Mesothelial cell of epicardium (in vitro differentiated cells): ENCODE measurements at regions not wholly inside any gene's neighbourhood (a gene's known extent, or its start where the extent isn't known, plus 50 kb on each side); places are given as distances from the start of the nearest gene placed in this dataset.
"Not testable (repeated sequence)": the region's sequence is repeated elsewhere in the genome, so short reads cannot be mapped to it uniquely, and the experiment has no call there.

ENCODE experiments used
- DNase-seq, 2 experiments: peaks; one replicate each; pipeline ENCODE4 v3.0.0; 2021; ENCODE audit warnings: low spot score in 2 of 2; ENCODE audit not compliant: unreplicated experiment in 2 of 2
- H3K27ac Mint-ChIP-seq: 2 replicates; pipeline ENCODE4 v1.8.0; 2021; ENCODE audit warnings: mixed read lengths
- H3K27me3 Mint-ChIP-seq: 2 replicates; pipeline ENCODE4 v1.8.0; 2021; ENCODE audit warnings: low read depth, mixed read lengths
- H3K36me3 Mint-ChIP-seq: 2 replicates; pipeline ENCODE4 v1.8.0; 2021; ENCODE audit warnings: mixed read lengths
- H3K4me1 Mint-ChIP-seq: 2 replicates; pipeline ENCODE4 v1.8.0; 2021; ENCODE audit warnings: mixed read lengths
- H3K4me3 Mint-ChIP-seq: 2 replicates; pipeline ENCODE4 v1.8.0; 2021; ENCODE audit warnings: mild to moderate bottlenecking, moderate library complexity, mixed read lengths
- H3K9me3 Mint-ChIP-seq: 2 replicates; pipeline ENCODE4 v1.8.0; 2021; ENCODE audit warnings: mixed read lengths
- CTCF ChIP-seq: fragments of 200-600 bp; sonication (generic); IDR thresholded peaks from one replicate; pipeline ENCODE4 v1.5.0; 2021; ENCODE audit warnings: antibody characterized with exemption; ENCODE audit not compliant: unreplicated experiment

- H3K4me1 Mint-ChIP-seq, result no peaks in the 10 kb centered on the region
- no peak for TF ChIP-seq CTCF
Measured at GRCh38 chr1:200294241-200294640, 115.6 kb downstream of the ZNF281 start.

GRCh38 chr1:200292699-200293098 is 117.1 kb downstream of the ZNF281 start:
- no peak for DNase-seq
- no peaks in the 10 kb centered on the region for H3K36me3 Mint-ChIP-seq
- H3K9me3 Mint-ChIP-seq, result no peaks in the 10 kb centered on the region
- H3K4me3 Mint-ChIP-seq, result no peak overlapping the region
- no peak overlapping the region for H3K27ac Mint-ChIP-seq
- H3K27me3 Mint-ChIP-seq, result no peaks in the 10 kb centered on the region
- TF ChIP-seq CTCF, result no peak
- no peaks in the 10 kb centered on the region for H3K4me1 Mint-ChIP-seq

More at GRCh38 chr1:200294241-200294640, 115.6 kb downstream of the ZNF281 start:
- Mint-ChIP-seq H3K36me3 (no peaks in the 10 kb centered on the region), H3K27ac (no peak overlapping the region), H3K4me3 (no peak overlapping the region), H3K9me3 (no peaks in the 10 kb centered on the region), H3K27me3 (no peaks in the 10 kb centered on the region)
- DNase-seq, result no peak

GRCh38 chr1:200291106-200291505 is 118.7 kb downstream of the ZNF281 start:
- TF ChIP-seq CTCF, result no peak
- DNase-seq, result no peak
- Mint-ChIP-seq H3K27me3 (no peaks in the 10 kb centered on the region), H3K27ac (no peak overlapping the region), H3K36me3 (no peaks in the 10 kb centered on the region), H3K4me3 (no peak overlapping the region), H3K4me1 (no peaks in the 10 kb centered on the region), H3K9me3 (no peaks in the 10 kb centered on the region)

GRCh38 chr1:200290010-200290685 is 119.7 kb downstream of the ZNF281 start:
- no peak for DNase-seq
- H3K27me3 Mint-ChIP-seq, result no peaks in the 10 kb centered on the region
- H3K4me3 Mint-ChIP-seq, result no peak overlapping the region
- no peaks in the 10 kb centered on the region for H3K4me1 Mint-ChIP-seq
- H3K9me3 Mint-ChIP-seq, result no peaks in the 10 kb centered on the region
- no peak for TF ChIP-seq CTCF
- H3K36me3 Mint-ChIP-seq, result no peaks in the 10 kb centered on the region
- no peak overlapping the region for H3K27ac Mint-ChIP-seq

GRCh38 chr1:200288226-200288625 is 121.6 kb downstream of the ZNF281 start:
- Mint-ChIP-seq H3K27ac (no peak overlapping the region), H3K4me1 (no peaks in the 10 kb centered on the region)

GRCh38 chr1:200284236-200284635 is 125.6 kb downstream of the ZNF281 start:
- not testable (repeated sequence) for H3K4me1 Mint-ChIP-seq, H3K27me3 Mint-ChIP-seq, H3K27ac Mint-ChIP-seq, H3K36me3 Mint-ChIP-seq, DNase-seq, H3K4me3 Mint-ChIP-seq, H3K9me3 Mint-ChIP-seq

More at GRCh38 chr1:200288226-200288625, 121.6 kb downstream of the ZNF281 start:
- H3K36me3 Mint-ChIP-seq, result no peaks in the 10 kb centered on the region
- no peak for TF ChIP-seq CTCF
- no peak overlapping the region for H3K4me3 Mint-ChIP-seq
- no peak for DNase-seq
- no peaks in the 10 kb centered on the region for H3K9me3 Mint-ChIP-seq
- H3K27me3 Mint-ChIP-seq, result no peaks in the 10 kb centered on the region
